GM13977 (cell line): ENCODE measurements at regions not wholly inside any gene's neighbourhood (a gene's known extent, or its start where the extent isn't known, plus 50 kb on each side); places are given as distances from the start of the nearest gene placed in this dataset.
"Not testable (repeated sequence)": the region's sequence is repeated elsewhere in the genome, so short reads cannot be mapped to it uniquely, and the experiment has no call there.

ENCODE experiments used
- DNase-seq: peaks from one replicate; pipeline ENCODE4 v3.0.0; 2012; ENCODE audit warnings: low spot score
- in situ Hi-C: fragments of 300-500 bp; cut with MboI; formaldehyde crosslinking; loops from one replicate; pipeline ENCODE4 v1.12.0; 2022; ENCODE audit warnings: low sequenced_read_pairs, low pct_unique_long_range_greater_than_20kb, mixed read lengths, inconsistent platforms; ENCODE audit not compliant: unreplicated experiment
- TF ChIP-seq, protein P1 (sequence below): IDR thresholded peaks from 2 replicates; pipeline ENCODE4 v1.5.1; 2012; ENCODE audit warnings: mild to moderate bottlenecking, control low read depth; ENCODE audit not compliant: insufficient read depth; ENCODE audit errors: extremely low read depth, missing control alignments

DNA sequence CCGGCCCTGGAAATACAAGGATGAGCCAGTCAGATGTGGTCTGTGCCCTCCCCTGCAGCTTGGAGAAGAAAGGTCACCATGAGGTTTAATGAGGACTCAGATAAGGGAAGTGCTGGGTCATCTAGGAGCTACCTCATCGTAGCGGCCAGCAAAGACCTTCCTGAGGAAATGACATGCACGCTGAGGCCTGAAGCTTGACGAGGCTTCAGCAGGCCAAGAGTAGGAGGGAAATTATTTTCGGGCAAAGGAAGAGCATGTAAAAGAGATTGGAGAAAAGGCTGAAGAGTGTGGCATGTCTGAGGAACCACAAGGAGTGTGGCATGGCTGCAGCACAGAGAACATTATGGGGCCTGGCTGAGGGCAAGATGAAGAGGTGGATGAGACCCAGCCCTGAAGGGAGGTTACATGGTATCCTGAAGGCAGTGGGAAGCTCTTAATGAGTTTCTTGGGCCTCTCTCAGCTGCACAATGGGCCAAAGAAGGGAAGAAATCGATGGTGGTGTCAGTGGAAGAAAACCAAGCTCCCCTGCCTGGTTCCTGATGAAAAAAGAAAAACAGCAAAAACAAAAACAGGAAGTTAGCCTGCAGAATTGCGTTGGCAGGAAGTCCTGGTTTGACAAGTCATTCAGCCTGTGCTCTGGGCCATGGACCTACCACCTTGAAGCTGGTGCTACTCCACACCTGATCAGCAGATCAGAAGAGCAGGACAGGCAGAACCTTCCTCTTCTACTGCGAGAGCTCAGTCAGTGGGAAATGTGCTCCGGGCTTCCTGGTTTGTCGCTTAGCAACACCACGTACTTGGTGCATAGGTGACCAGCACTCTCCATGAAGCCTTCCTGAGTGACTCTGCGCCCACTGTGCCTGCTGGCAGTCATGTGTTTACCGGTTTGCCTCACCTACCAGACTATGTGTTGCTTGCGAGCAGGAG, 134.5 kb upstream of the KLF3 start:
- DNase-seq: peak; percentile 43
- TF ChIP-seq, protein P1, sequence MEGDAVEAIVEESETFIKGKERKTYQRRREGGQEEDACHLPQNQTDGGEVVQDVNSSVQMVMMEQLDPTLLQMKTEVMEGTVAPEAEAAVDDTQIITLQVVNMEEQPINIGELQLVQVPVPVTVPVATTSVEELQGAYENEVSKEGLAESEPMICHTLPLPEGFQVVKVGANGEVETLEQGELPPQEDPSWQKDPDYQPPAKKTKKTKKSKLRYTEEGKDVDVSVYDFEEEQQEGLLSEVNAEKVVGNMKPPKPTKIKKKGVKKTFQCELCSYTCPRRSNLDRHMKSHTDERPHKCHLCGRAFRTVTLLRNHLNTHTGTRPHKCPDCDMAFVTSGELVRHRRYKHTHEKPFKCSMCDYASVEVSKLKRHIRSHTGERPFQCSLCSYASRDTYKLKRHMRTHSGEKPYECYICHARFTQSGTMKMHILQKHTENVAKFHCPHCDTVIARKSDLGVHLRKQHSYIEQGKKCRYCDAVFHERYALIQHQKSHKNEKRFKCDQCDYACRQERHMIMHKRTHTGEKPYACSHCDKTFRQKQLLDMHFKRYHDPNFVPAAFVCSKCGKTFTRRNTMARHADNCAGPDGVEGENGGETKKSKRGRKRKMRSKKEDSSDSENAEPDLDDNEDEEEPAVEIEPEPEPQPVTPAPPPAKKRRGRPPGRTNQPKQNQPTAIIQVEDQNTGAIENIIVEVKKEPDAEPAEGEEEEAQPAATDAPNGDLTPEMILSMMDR: no peak
- in situ Hi-C loops: no loop called here

DNA sequence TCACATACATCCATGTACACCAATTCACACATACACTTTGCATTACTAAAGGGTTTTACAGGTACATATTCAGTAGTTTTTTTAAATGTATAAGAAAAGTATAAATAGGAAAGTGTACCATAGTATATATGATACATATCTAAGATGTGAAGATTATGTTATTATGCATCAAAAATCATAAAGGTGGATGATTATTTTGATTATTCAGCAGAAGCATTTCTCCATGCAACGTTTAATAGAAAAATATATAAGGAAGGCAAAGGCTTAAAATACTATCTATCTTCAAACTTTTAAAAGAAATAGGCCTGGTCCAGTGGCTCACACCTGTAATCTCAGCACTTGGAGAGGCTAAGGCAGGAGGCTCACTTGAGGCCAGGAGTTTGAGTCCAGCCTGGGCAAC, 133.5 kb upstream of the KLF3 start:
- in situ Hi-C loops: no loop called here
- TF ChIP-seq, protein P1: no peak
- no peak for DNase-seq

DNA sequence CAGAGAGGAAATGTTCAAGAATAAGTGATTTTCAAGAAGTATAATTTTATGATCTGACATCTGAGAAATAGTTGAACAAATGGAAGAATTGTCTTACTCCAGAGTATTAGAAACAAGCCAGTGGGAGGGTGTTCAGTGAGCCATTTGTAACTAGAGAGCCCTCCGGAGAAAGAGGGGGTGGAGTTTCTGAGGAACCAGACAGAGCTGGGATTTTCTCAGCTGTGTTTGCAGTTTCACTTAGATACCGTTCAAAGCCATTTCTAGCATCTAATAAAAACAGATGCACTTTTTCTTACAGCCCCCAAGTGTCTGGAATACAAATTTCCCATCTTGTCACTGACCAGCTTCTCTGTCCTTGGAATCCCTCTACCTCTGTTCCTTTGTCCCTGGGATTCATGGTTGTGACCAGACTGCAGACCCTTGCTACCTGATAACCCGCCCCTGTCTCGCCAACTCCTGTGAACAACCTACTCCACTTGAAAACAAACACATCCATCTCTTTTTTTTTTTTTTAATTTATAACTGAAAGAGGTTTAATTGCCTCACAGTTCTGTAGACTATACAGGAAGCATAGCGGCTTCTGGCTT, 132.8 kb upstream of the KLF3 start:
- TF ChIP-seq, protein P1: no peak
- in situ Hi-C loops: no loop called here
- peak; percentile 31 for DNase-seq

DNA sequence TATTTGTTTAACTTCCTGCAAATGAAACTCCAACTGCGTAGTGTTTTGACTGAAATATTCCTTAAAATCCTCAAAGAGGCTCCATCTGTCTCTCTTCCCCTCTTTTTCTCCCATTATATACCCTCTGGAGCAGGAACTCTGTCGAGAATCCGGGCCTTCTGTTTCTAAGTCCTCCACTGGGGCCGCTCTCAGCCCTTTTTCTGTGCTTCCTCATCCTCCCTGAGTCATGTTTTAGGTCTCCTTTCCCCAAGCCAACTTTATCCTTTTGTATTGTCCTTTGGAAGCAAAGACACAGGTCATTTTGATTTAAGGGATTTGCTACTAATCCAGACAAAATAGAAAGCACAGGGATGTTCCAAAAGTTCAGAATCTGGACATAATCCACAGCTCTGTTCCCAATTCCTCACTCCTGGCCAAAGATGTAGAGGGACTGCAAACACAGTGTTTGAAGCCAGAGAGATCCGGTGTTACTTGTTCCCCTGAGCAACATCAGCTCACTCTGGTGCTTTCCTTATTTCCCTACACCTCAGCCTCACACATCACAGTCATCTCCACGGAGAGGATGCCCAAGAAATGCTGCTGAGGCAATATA, 131.0 kb upstream of the KLF3 start:
- TF ChIP-seq, protein P1: no peak
- DNase-seq: no peak
- in situ Hi-C loops: no loop called here

DNA sequence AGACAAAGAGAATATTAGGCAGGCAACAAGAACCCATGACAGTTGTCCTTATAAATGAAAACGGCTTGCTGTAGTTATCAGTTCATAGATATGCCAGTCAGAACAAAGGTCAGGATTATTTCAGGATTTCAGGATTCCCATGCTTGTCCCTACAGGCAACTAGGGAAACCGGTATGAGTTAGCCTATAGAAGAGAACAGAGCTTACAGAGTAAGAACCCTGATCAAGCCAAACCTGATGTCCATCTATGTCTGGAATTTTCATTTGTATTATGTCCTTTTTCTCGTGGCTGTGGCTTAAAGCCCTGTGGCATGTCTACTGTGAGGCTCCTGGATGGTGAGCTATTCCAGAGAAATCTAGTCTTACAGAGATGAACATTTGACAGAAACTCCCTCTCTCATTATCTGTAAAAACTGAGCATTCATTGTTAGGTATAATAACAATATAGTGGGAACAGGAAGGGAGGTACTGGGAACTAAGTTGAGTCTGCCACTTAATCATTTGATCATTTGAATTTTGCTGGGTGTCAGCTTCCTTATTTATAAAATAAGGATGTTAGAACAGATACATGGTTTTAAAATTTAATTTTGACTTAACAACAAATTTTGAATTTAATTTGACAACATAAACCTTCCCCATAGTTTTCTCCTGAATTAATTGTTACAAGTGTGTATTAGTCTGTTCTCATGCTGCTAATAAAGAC, 129.5 kb upstream of the KLF3 start:
- TF ChIP-seq, protein P1: no peak
- in situ Hi-C loops: no loop called here
- DNase-seq: no peak

DNA sequence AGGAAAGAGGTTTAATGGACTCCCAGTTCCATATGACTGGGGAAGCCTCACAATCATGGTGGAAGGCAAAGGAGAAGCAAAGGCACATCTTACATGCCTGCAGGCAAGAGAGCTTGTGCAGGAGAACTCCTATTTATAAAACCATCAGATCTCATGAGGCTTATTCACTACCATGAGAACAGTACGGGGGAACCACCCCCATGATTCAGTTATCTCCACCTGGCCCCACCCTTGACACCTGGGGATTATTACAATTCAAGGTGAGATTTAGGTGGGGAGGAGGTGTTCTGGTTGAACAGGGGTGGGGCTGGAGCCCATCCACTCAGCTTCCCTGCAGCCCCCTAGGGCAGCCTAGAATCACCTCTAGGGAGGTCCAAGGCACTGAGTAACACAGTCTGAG, 128.9 kb upstream of the KLF3 start:
- in situ Hi-C loops, DNase-seq: not testable (repeated sequence)
